T-cell (primary cell): ENCODE measurements at regions not wholly inside any gene's neighbourhood (a gene's known extent, or its start where the extent isn't known, plus 50 kb on each side); places are given as distances from the start of the nearest gene placed in this dataset.

Experiments
- ATAC-seq, 4 experiments: fragments of 200-7000 bp in 3 of 4; fragments of 150-1000 bp in 1 of 4; cut with Tn5 transposase; replicated peaks in 1 of 4; 1 replicate in 3 of 4; 2 replicates in 1 of 4; pipeline ENCODE4 v1.10.0; 2021; ENCODE audit warnings: moderate library complexity in 3 of 4, mild to moderate bottlenecking in 2 of 4, moderate number of reproducible peaks in 1 of 4
- CTCF ChIA-PET, 2 donors: fragments of 300-600 bp; sonication (Branson Sonifier 250); formaldehyde crosslinking; loops; one replicate each; lab custom pipeline; 2022; ENCODE audit warnings: antibody characterized with exemption in 2 of 2; lab: Charles Lee
- POLR2A ChIA-PET, 2 donors: fragments of 300-600 bp; sonication (Branson Sonifier 250); formaldehyde crosslinking; loops; one replicate each; lab custom pipeline; 2022; ENCODE audit warnings: antibody characterized with exemption in 2 of 2; lab: Charles Lee
- DNase-seq, 35 experiments: peaks; one replicate each; pipeline versions ENCODE4 v3.0.0 to v3.0.0-alpha.2; 2013 to 2023
- H3K27ac ChIP-seq: one replicate; pipeline ENCODE4 v1.5.1; 2013; ENCODE audit warnings: low read length
- H3K27me3 ChIP-seq, 2 experiments: replicated peaks in 1 of 2; 1 replicate in 1 of 2; 2 replicates in 1 of 2; pipeline versions ENCODE4 v1.6.1 to v1.7.0; 2013; ENCODE audit warnings: low read length in 1 of 2, mixed read lengths in 1 of 2; ENCODE audit not compliant: control insufficient read depth in 2 of 2, insufficient read depth in 2 of 2; ENCODE audit errors: extremely low read depth in 1 of 2
- H3K36me3 ChIP-seq, 2 donors: 1 replicate in 1 of 2; 2 replicates in 1 of 2; pipeline versions ENCODE4 v1.6.1 to v1.7.0; 2013; ENCODE audit warnings: low read length in 1 of 2; ENCODE audit not compliant: control insufficient read depth in 2 of 2, insufficient read depth in 1 of 2; ENCODE audit errors: extremely low read depth in 1 of 2
- H3K4me1 ChIP-seq, 2 experiments: 1 replicate in 1 of 2; 2 replicates in 1 of 2; pipeline versions ENCODE4 v1.6.1 to v1.7.0; 2013; ENCODE audit warnings: low read length in 2 of 2, mixed read lengths in 1 of 2; ENCODE audit not compliant: insufficient read depth in 2 of 2, control insufficient read depth in 1 of 2; ENCODE audit errors: extremely low read depth in 1 of 2
- H3K4me3 ChIP-seq, 2 donors: 1 replicate in 1 of 2; 2 replicates in 1 of 2; pipeline versions ENCODE4 v1.5.1 to v1.7.0; 2013; ENCODE audit warnings: mild to moderate bottlenecking in 2 of 2, low read length in 1 of 2, moderate library complexity in 1 of 2; ENCODE audit not compliant: control insufficient read depth in 1 of 2; ENCODE audit errors: extremely low read depth in 1 of 2
- H3K9me3 ChIP-seq: 2 replicates; pipeline ENCODE4 v1.7.0; 2013
- H3K27ac Mint-ChIP-seq, 2 donors: one replicate each; pipeline ENCODE4 v1.8.0; 2020 to 2021; ENCODE audit warnings: mild to moderate bottlenecking in 2 of 2, mixed read lengths in 2 of 2
- H3K27me3 Mint-ChIP-seq, 2 donors: one replicate each; pipeline ENCODE4 v1.8.0; 2021 to 2022; ENCODE audit warnings: mixed read lengths in 2 of 2
- H3K36me3 Mint-ChIP-seq: one replicate; pipeline ENCODE4 v1.8.0; 2021; ENCODE audit warnings: mixed read lengths
- H3K4me1 Mint-ChIP-seq, 3 donors: one replicate each; pipeline ENCODE4 v1.8.0; 2020 to 2022; ENCODE audit warnings: mixed read lengths in 3 of 3, mild to moderate bottlenecking in 1 of 3
- H3K4me3 Mint-ChIP-seq, 3 donors: one replicate each; pipeline ENCODE4 v1.8.0; 2020 to 2022; ENCODE audit warnings: mild to moderate bottlenecking in 3 of 3, mixed read lengths in 3 of 3, moderate library complexity in 3 of 3
- H3K9me3 Mint-ChIP-seq, 3 donors: one replicate each; pipeline ENCODE4 v1.8.0; 2020 to 2022; ENCODE audit warnings: mixed read lengths in 3 of 3
- WGBS: methylation state at CpG from one replicate; pipeline ENCODE4 v1.1.5; 2013; ENCODE audit warnings: missing lambda C conversion rate; ENCODE audit not compliant: insufficient coverage; 5-methylcytosine and 5-hydroxymethylcytosine counted together

- ChIA-PET CTCF (no interaction called here), POLR2A (no interaction called here)
- Histone ChIP-seq H3K36me3 (no peaks in the 10 kb centered on the region), H3K4me1 (no peaks in the 10 kb centered on the region), H3K4me3 (no peak overlapping the region), H3K9me3 (no peaks in the 10 kb centered on the region), H3K27ac (no peak overlapping the region), H3K27me3 (no peaks in the 10 kb centered on the region)
- Mint-ChIP-seq H3K27me3 (no peaks in the 10 kb centered on the region), H3K27ac (no peak overlapping the region), H3K4me1 (no peaks in the 10 kb centered on the region), H3K36me3 (no peaks in the 10 kb centered on the region), H3K9me3 (peaks cover 6 to 13% (median 8%) of the 10 kb centered on the region in 3 donors), H3K4me3 (no peak overlapping the region)
- WGBS: no CpG with 5 or more reads among the region's 2 CpGs
- ATAC-seq (no peak), DNase-seq (no peak)
Observed at GRCh38 chr18:30929718-30930117, 112.8 kb downstream of the DSC3 start.

GRCh38 chr18:30929065-30929464, 113.5 kb downstream of the DSC3 start:
- DNase-seq (no peak), ATAC-seq (no peak)
- Mint-ChIP-seq H3K9me3 (peaks cover 12 to 15% (median 14%) of the 10 kb centered on the region in 3 donors), H3K36me3 (no peaks in the 10 kb centered on the region), H3K27ac (no peak overlapping the region), H3K27me3 (no peaks in the 10 kb centered on the region), H3K4me3 (no peak overlapping the region), H3K4me1 (no peaks in the 10 kb centered on the region)
- Histone ChIP-seq H3K27ac (no peak overlapping the region), H3K27me3 (no peaks in the 10 kb centered on the region), H3K9me3 (no peaks in the 10 kb centered on the region), H3K4me1 (no peaks in the 10 kb centered on the region), H3K4me3 (no peak overlapping the region), H3K36me3 (no peaks in the 10 kb centered on the region)
- no CpG with 5 or more reads among the region's 2 CpGs for WGBS
- ChIA-PET POLR2A (no interaction called here), CTCF (no interaction called here)

GRCh38 chr18:30927517-30928075, 114.9 kb downstream of the DSC3 start:
- Histone ChIP-seq H3K36me3 (no peaks in the 10 kb centered on the region), H3K27ac (no peak overlapping the region), H3K4me1 (no peaks in the 10 kb centered on the region), H3K9me3 (no peaks in the 10 kb centered on the region), H3K4me3 (no peak overlapping the region), H3K27me3 (no peaks in the 10 kb centered on the region)
- Mint-ChIP-seq H3K4me3 (no peak overlapping the region), H3K4me1 (no peaks in the 10 kb centered on the region), H3K27me3 (no peaks in the 10 kb centered on the region), H3K36me3 (no peaks in the 10 kb centered on the region), H3K9me3 (peaks cover 12 to 14% (median 13%) of the 10 kb centered on the region in 3 donors), H3K27ac (no peak overlapping the region)
- no peak for DNase-seq
- 93% methylated on average over 4 of the region's 5 CpGs for WGBS
- ChIA-PET CTCF (no interaction called here), POLR2A (interaction anchor here in 1 of 2 donors (0.6 kb wide), 1 partner anchor 636 kb away, joined by 3 read pairs; no protein-coding TSS in a partner anchor)
- no peak for ATAC-seq

- DNase-seq (no peak), ATAC-seq (no peak)
- H3K9me3 Mint-ChIP-seq: peaks cover 14 to 17% (median 15%) of the 10 kb centered on the region in 3 donors
- H3K4me1 ChIP-seq: no peaks in the 10 kb centered on the region
- CTCF ChIA-PET: no interaction called here
- whole genome bisulfite sequencing: no CpG with 5 or more reads among the region's 1 CpG
- H3K4me1 Mint-ChIP-seq: no peaks in the 10 kb centered on the region
- H3K9me3 ChIP-seq: no peaks in the 10 kb centered on the region
- no peaks in the 10 kb centered on the region for H3K36me3 ChIP-seq
- no peaks in the 10 kb centered on the region for H3K27me3 Mint-ChIP-seq
- POLR2A ChIA-PET: interaction anchor here in 1 of 2 donors (0.6 kb wide), 1 partner anchor 636 kb away, joined by 3 read pairs; no protein-coding TSS in a partner anchor
- no peak overlapping the region for H3K4me3 Mint-ChIP-seq
- H3K4me3 ChIP-seq: no peak overlapping the region
- no peaks in the 10 kb centered on the region for H3K36me3 Mint-ChIP-seq
- H3K27ac Mint-ChIP-seq: no peak overlapping the region
- no peaks in the 10 kb centered on the region for H3K27me3 ChIP-seq
- H3K27ac ChIP-seq: no peak overlapping the region
Observed at GRCh38 chr18:30927042-30927441, 115.5 kb downstream of the DSC3 start.

GRCh38 chr18:30925795-30926194, 116.7 kb downstream of the DSC3 start:
- H3K36me3 Mint-ChIP-seq: no peaks in the 10 kb centered on the region
- CTCF ChIA-PET: no interaction called here

GRCh38 chr18:30920757-30921156, 121.8 kb downstream of the DSC3 start:
- no peaks in the 10 kb centered on the region for H3K27me3 ChIP-seq
- ATAC-seq (no peak), DNase-seq (no peak)
- no peaks in the 10 kb centered on the region for H3K36me3 ChIP-seq
- H3K27ac ChIP-seq: no peak overlapping the region
- Mint-ChIP-seq H3K4me3 (no peak overlapping the region), H3K4me1 (no peaks in the 10 kb centered on the region), H3K9me3 (peaks cover 18% of the 10 kb centered on the region in 3 donors), H3K27ac (no peak overlapping the region), H3K27me3 (no peaks in the 10 kb centered on the region), H3K36me3 (no peaks in the 10 kb centered on the region)
- H3K9me3 ChIP-seq: no peaks in the 10 kb centered on the region
- no peaks in the 10 kb centered on the region for H3K4me1 ChIP-seq
- no peak overlapping the region for H3K4me3 ChIP-seq
- POLR2A ChIA-PET: no interaction called here
- WGBS: 79% methylated on average over 2 of the region's 5 CpGs
- CTCF ChIA-PET: no interaction called here

More at GRCh38 chr18:30925795-30926194, 116.7 kb downstream of the DSC3 start:
- DNase-seq: no peak
- H3K27me3 ChIP-seq: no peaks in the 10 kb centered on the region
- H3K9me3 Mint-ChIP-seq: peaks cover 18 to 23% (median 21%) of the 10 kb centered on the region in 3 donors
- H3K4me1 Mint-ChIP-seq: no peaks in the 10 kb centered on the region
- WGBS: no CpG with 5 or more reads among the region's 1 CpG
- POLR2A ChIA-PET: no interaction called here
- H3K27ac Mint-ChIP-seq: no peak overlapping the region
- H3K9me3 ChIP-seq: no peaks in the 10 kb centered on the region
- ATAC-seq: no peak
- H3K27ac ChIP-seq: no peak overlapping the region
- H3K4me3 ChIP-seq: no peak overlapping the region
- no peaks in the 10 kb centered on the region for H3K4me1 ChIP-seq
- H3K27me3 Mint-ChIP-seq: no peaks in the 10 kb centered on the region
- H3K36me3 ChIP-seq: no peaks in the 10 kb centered on the region
- H3K4me3 Mint-ChIP-seq: no peak overlapping the region

GRCh38 chr18:30920351-30920750, 122.2 kb downstream of the DSC3 start:
- ATAC-seq (no peak), DNase-seq (no peak)
- Histone ChIP-seq H3K9me3 (no peaks in the 10 kb centered on the region), H3K36me3 (no peaks in the 10 kb centered on the region), H3K27me3 (no peaks in the 10 kb centered on the region), H3K27ac (no peak overlapping the region), H3K4me3 (no peak overlapping the region), H3K4me1 (no peaks in the 10 kb centered on the region)
- POLR2A ChIA-PET: no interaction called here
- Mint-ChIP-seq H3K27ac (no peak overlapping the region), H3K27me3 (no peaks in the 10 kb centered on the region), H3K4me3 (no peak overlapping the region), H3K4me1 (no peaks in the 10 kb centered on the region), H3K36me3 (no peaks in the 10 kb centered on the region), H3K9me3 (peaks cover 17 to 20% (median 18%) of the 10 kb centered on the region in 3 donors)
- no CpG with 5 or more reads among the region's 3 CpGs for WGBS
- CTCF ChIA-PET: no interaction called here
